ENCODE measurements at regions not wholly inside any gene's neighbourhood (a gene's known extent, or its start where the extent isn't known, plus 50 kb on each side); places are given as distances from the start of the nearest gene placed in this dataset.

- no peak for FAIRE-seq
- TF ChIP-seq TAF7 (optimal IDR thresholded peaks at IDR 0.05; ENCODE audit: borderline replicate concordance, low read depth, low read length) (no peak), SP4 (IDR thresholded peaks at IDR 0.05; ENCODE audit: low read length) (no peak), POLR2AphosphoS5 (IDR thresholded peaks at IDR 0.05; ENCODE audit: low read depth, low read length) (no peak), MAFK (IDR thresholded peaks at IDR 0.05; ENCODE audit: low read depth, low read length) (no peak), TAF1 (IDR thresholded peaks at IDR 0.05; ENCODE audit: low read depth, low read length) (no peak), BCL11A (IDR thresholded peaks at IDR 0.05; ENCODE audit: low read depth in 2 of 2, low read length in 2 of 2) (no peak), PHF8 (conservative IDR thresholded peaks at IDR 0.05; ENCODE audit: low read depth, low read length) (no peak), CBX8 (IDR thresholded peaks at IDR 0.05; ENCODE audit: borderline replicate concordance, low read depth, low read length) (no peak), HDAC6 (IDR thresholded peaks at IDR 0.05; ENCODE audit: low read depth, low read length) (no peak), TEAD4 (IDR thresholded peaks at IDR 0.05; ENCODE audit: low read depth, low read length) (no peak), CTBP2 (IDR thresholded peaks at IDR 0.05; ENCODE audit: borderline replicate concordance, insufficient read depth, insufficient read length, low read length) (no peak), EZH2 (IDR thresholded peaks at IDR 0.05; ENCODE audit: low read depth, low read length, severe bottlenecking) (no peak), FOSL1 (IDR thresholded peaks at IDR 0.05; ENCODE audit: insufficient read depth, low read depth, low read length) (no peak), TBP (IDR thresholded peaks at IDR 0.05; ENCODE audit: low read depth, low read length) (no peak), CEBPB (IDR thresholded peaks at IDR 0.05; ENCODE audit: low read depth, low read length) (no peak)
Measured at GRCh38 chr5:124576848-124577409, 169.5 kb downstream of the ZNF608 start.

More at GRCh38 chr5:124576848-124577409, 169.5 kb downstream of the ZNF608 start:
- Histone ChIP-seq H3K36me3 (ENCODE audit: control insufficient read depth in 2 of 4, insufficient read depth in 4 of 4, low read length in 3 of 4) (no peaks in the 10 kb centered on the region), H2BK12ac (ENCODE audit: low read depth, low read length) (no peak overlapping the region; the same call in 1 of the 2 replicates), H4K8ac (ENCODE audit: extremely low read depth, insufficient read depth, low read length) (no peak overlapping the region), H3K4ac (replicated peaks; ENCODE audit: insufficient read length, low read depth, low read length) (no peak overlapping the region), H3K79me2 (ENCODE audit: control insufficient read depth in 1 of 2, insufficient read depth in 2 of 2, low read length in 2 of 2) (no peaks in the 10 kb centered on the region), H4K20me1 (replicated peaks in 1 of 2; ENCODE audit: control insufficient read depth in 1 of 2, insufficient read depth in 2 of 2, low read length in 2 of 2) (no peaks in the 10 kb centered on the region), H3K23ac (ENCODE audit: insufficient read length) (no peak overlapping the region), H3K9ac (replicated peaks in 1 of 4; ENCODE audit: extremely low read depth in 1 of 4, low read depth in 3 of 4, low read length in 3 of 4) (no peak overlapping the region), H2BK120ac (replicated peaks; ENCODE audit: low read depth, low read length) (no peak overlapping the region), H3K18ac (ENCODE audit: extremely low read depth, low read length) (0 out of 2 replicates have a peak overlapping the region, but pooled peaks have one; percentile 5), H3K27ac (ENCODE audit: low read depth, low read length) (no peak overlapping the region), H3K27me3 (replicated peaks in 1 of 4; ENCODE audit: control insufficient read depth in 3 of 4, extremely low read depth in 1 of 4, insufficient read depth in 3 of 4, low read length in 3 of 4) (no peaks in the 10 kb centered on the region), H3K56ac (replicated peaks; ENCODE audit: insufficient read length, low read depth, low read length) (no peak overlapping the region), H3K79me1 (ENCODE audit: low read depth, low read length) (no peaks in the 10 kb centered on the region), H2BK20ac (ENCODE audit: low read length) (0 out of 2 replicates have a peak overlapping the region, but pooled peaks have one; percentile 57), H4K91ac (replicated peaks; ENCODE audit: insufficient read length, low read length) (peak overlapping the region; percentile 75), H2BK5ac (ENCODE audit: low read depth, low read length) (no peak overlapping the region; the same call in 1 of the 2 replicates), H4K5ac (ENCODE audit: insufficient read length, low read depth, low read length) (no peak overlapping the region), H3K4me3 (ENCODE audit: extremely low read depth in 1 of 4, insufficient read depth in 2 of 4, low read depth in 3 of 4, low read length in 4 of 4) (no peak overlapping the region), H3K9me3 (ENCODE audit: insufficient read depth in 2 of 2, low read depth in 1 of 2, low read length in 1 of 2) (no peaks in the 10 kb centered on the region), H3K4me1 (replicated peaks in 1 of 4; ENCODE audit: control insufficient read depth in 3 of 4, insufficient read depth in 4 of 4, low read length in 3 of 4) (peaks cover 6 to 43% (median 24%) of the 10 kb centered on the region in 4 experiments), H3K4me2 (ENCODE audit: insufficient read depth in 1 of 2, low read depth in 2 of 2, low read length in 2 of 2) (no peak overlapping the region), H3K23me2 (ENCODE audit: low read depth, low read length) (peaks cover 2% of the 10 kb centered on the region; the same call in 1 of the 2 replicates), H2AK5ac (ENCODE audit: low read depth, low read length) (no peak overlapping the region), H2AFZ (ENCODE audit: low read length) (no peak overlapping the region), H3K14ac (ENCODE audit: insufficient read length) (no peak overlapping the region), H2BK15ac (ENCODE audit: low read length) (no peak overlapping the region)
- POLR2A ChIA-PET (ENCODE audit: partially characterized antibody) = no interaction called here
- 93% methylated on average over 4 of the region's 4 CpGs; no CpG with 5 or more reads in 1 of the 2 experiments for WGBS, 2 experiments (ENCODE audit: extremely low coverage in 1 of 2, insufficient coverage in 1 of 2, insufficient read length in 1 of 2, insufficient replicate concordance in 2 of 2, low coverage in 1 of 2, low lambda C conversion rate in 2 of 2, missing lambda C conversion rate in 1 of 2)
- DNase-seq (ENCODE audit: low read depth in 1 of 2, low spot score in 2 of 2) = no peak
- CTCF ChIA-PET (ENCODE audit: partially characterized antibody) = interaction anchor here (0.6 to 1.3 kb wide), 3 partner anchors 47 to 1644 kb away, joined by 3 to 4 read pairs (median 4); no protein-coding TSS in a partner anchor

All from H1 (cell line).